Progenitor cell of endocrine pancreas (in vitro differentiated cells): ENCODE measurements at regions not wholly inside any gene's neighbourhood (a gene's known extent, or its start where the extent isn't known, plus 50 kb on each side); places are given as distances from the start of the nearest gene placed in this dataset.

Experiments
- DNase-seq: peaks from one replicate; pipeline ENCODE4 v3.0.0; 2021; ENCODE audit warnings: low spot score; ENCODE audit not compliant: unreplicated experiment
- H3K27ac Mint-ChIP-seq: 2 replicates; pipeline ENCODE4 v1.8.0; 2021; ENCODE audit warnings: mild to moderate bottlenecking, moderate library complexity, mixed read lengths
- H3K27me3 Mint-ChIP-seq: 2 replicates; pipeline ENCODE4 v1.8.0; 2021; ENCODE audit warnings: mixed read lengths
- H3K36me3 Mint-ChIP-seq: 2 replicates; pipeline ENCODE4 v1.8.0; 2022; ENCODE audit warnings: mixed read lengths; ENCODE audit not compliant: insufficient read depth
- H3K4me1 Mint-ChIP-seq: 2 replicates; pipeline ENCODE4 v1.8.0; 2021; ENCODE audit warnings: low read depth, mixed read lengths
- H3K4me3 Mint-ChIP-seq: 2 replicates; pipeline ENCODE4 v1.8.0; 2021; ENCODE audit warnings: low read depth, mild to moderate bottlenecking, moderate library complexity, mixed read lengths
- H3K9me3 Mint-ChIP-seq: 2 replicates; pipeline ENCODE4 v1.8.0; 2021; ENCODE audit warnings: low read depth, mixed read lengths
- TF ChIP-seq, protein P1 (sequence below): fragments of 200-600 bp; sonication (generic); IDR thresholded peaks from one replicate; pipeline ENCODE4 v1.5.0; 2021; ENCODE audit warnings: antibody characterized with exemption, mild to moderate bottlenecking; ENCODE audit not compliant: unreplicated experiment

DNA sequence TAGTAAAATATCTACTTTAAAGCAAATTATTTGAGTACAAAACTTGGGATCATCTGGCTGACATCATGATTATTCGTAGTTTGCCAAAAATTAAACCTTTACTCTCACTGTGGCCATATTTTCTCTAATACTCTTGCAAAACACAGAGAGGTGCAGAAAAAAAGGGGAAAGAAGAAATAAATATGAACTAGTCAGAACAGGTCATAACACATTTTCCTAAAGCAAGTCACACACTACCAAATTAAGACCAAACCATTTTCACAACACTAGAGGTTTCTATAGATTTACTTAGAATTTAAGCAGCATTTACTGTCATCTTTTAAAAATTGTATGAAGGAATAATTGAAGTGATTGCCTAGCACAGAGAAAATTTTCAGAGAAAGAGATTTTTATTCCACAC lies 726.1 kb downstream of the SORCS1 start:
- Mint-ChIP-seq H3K36me3 (no peaks in the 10 kb centered on the region), H3K27me3 (no peaks in the 10 kb centered on the region), H3K27ac (no peak overlapping the region), H3K4me1 (no peaks in the 10 kb centered on the region), H3K9me3 (peaks cover 3% of the 10 kb centered on the region), H3K4me3 (no peak overlapping the region)
- TF ChIP-seq, protein P1, sequence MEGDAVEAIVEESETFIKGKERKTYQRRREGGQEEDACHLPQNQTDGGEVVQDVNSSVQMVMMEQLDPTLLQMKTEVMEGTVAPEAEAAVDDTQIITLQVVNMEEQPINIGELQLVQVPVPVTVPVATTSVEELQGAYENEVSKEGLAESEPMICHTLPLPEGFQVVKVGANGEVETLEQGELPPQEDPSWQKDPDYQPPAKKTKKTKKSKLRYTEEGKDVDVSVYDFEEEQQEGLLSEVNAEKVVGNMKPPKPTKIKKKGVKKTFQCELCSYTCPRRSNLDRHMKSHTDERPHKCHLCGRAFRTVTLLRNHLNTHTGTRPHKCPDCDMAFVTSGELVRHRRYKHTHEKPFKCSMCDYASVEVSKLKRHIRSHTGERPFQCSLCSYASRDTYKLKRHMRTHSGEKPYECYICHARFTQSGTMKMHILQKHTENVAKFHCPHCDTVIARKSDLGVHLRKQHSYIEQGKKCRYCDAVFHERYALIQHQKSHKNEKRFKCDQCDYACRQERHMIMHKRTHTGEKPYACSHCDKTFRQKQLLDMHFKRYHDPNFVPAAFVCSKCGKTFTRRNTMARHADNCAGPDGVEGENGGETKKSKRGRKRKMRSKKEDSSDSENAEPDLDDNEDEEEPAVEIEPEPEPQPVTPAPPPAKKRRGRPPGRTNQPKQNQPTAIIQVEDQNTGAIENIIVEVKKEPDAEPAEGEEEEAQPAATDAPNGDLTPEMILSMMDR, result no peak
- no peak for DNase-seq

DNA sequence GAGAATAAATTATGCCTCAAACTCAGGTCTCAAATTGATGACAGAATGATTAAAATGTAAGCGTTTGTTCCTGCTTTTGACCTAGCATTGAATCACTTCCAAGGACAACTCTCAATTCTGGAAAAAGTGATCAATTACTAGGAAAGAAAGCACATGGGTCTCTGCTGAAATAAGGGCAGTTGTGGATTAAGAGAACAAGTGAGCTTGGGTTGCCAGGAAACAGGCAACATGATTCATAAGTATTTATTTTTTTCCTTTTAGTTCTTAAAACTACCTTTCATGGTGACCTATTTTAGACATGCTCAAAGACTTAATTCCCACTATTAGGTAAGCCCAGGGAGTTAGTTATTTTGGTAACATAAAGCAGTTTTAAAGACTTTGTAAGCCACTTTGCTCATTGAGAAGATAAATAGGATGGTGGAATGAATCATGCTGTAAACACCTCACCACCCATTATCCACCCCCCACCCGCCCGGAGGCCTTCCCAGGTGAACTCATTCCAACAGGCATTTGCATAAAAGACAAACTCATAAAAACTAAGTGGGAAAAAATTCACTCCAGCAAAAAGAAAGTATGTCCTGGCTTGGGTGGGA lies 728.3 kb downstream of the SORCS1 start:
- Mint-ChIP-seq H3K4me3 (no peak overlapping the region), H3K27me3 (no peaks in the 10 kb centered on the region), H3K27ac (no peak overlapping the region)

DNA sequence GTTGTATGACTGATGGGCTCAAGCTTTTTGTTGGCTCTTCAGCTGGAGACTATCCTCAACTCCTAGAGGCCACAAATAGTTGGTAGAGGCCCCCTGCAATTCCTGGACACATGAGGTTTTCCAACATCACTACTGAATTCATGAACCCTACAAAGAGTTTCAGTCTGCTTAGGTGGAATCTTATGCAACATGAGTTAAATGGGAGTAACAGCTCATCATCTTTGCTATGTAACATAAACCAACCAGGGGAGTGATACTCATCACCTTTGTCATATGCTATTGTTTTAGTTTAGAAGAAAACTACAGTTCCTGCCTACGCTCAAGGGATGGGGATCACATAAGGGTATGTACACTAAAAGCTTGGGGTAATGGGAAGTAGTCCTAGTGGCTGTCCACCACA lies 729.4 kb downstream of the SORCS1 start:
- Mint-ChIP-seq H3K36me3 (no peaks in the 10 kb centered on the region), H3K27ac (no peak overlapping the region), H3K4me1 (no peaks in the 10 kb centered on the region), H3K27me3 (no peaks in the 10 kb centered on the region), H3K9me3 (peaks cover 3% of the 10 kb centered on the region), H3K4me3 (no peak overlapping the region)
- TF ChIP-seq, protein P1, result no peak
- no peak for DNase-seq

More for the DNA sequence above, 728.3 kb downstream of the SORCS1 start:
- Mint-ChIP-seq H3K4me1 (no peaks in the 10 kb centered on the region), H3K9me3 (peaks cover 3% of the 10 kb centered on the region), H3K36me3 (no peaks in the 10 kb centered on the region)
- TF ChIP-seq, protein P1, result no peak
- no peak for DNase-seq

DNA sequence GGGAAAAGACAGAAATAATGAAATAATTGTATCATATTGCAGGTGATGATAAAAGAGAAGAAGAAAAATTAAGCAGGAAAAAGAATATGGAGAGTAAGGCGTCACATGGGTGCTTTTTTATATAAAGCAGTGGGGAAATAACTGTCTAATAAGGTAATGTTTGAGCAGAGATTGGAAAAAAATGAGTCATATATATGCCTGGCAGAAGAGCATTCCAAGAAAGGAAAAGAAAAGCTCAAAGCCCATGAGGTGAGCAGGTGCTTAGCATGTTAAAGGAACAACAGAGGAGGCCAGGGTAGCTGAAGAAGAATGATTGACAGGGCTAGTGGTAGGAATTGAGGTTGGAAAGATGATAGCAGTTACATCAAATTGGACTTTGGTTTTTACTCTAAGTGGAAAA lies 739.5 kb downstream of the SORCS1 start:
- Mint-ChIP-seq H3K27me3 (no peaks in the 10 kb centered on the region), H3K9me3 (no peaks in the 10 kb centered on the region)

DNA sequence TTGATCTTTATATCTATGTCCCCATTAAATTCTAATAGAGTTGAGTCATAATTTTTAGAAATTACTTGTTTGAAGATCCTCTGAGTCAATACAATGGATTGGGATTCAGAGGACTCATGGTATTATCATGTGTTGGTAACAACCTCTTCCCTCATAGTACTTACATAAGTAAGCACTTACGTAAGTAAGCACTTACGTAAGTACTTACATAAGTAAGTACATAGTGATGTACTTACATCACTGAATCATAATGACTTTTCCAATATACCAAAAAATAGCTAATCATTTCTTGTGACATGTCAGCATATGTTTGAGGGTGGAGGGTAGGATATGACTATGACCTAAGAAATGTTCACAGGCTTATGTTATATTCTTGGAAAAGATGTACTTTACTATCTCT lies 740.5 kb downstream of the SORCS1 start:
- Mint-ChIP-seq H3K27me3 (no peaks in the 10 kb centered on the region), H3K9me3 (no peaks in the 10 kb centered on the region), H3K4me1 (no peaks in the 10 kb centered on the region), H3K36me3 (no peaks in the 10 kb centered on the region), H3K27ac (no peak overlapping the region), H3K4me3 (no peak overlapping the region)
- DNase-seq, result no peak
- TF ChIP-seq, protein P1, result no peak

More for the DNA sequence above, 739.5 kb downstream of the SORCS1 start:
- no peak for DNase-seq
- Mint-ChIP-seq H3K4me1 (no peaks in the 10 kb centered on the region), H3K36me3 (no peaks in the 10 kb centered on the region), H3K27ac (no peak overlapping the region), H3K4me3 (no peak overlapping the region)
- TF ChIP-seq, protein P1, result no peak
